ENCODE measurements at regions not wholly inside any gene's neighbourhood (a gene's known extent, or its start where the extent isn't known, plus 50 kb on each side); places are given as distances from the start of the nearest gene placed in this dataset.
A peak's percentile ranks its signal among the peaks of the same experiment; 100 is the strongest.
"Not testable (repeated sequence)": the region's sequence is repeated elsewhere in the genome, so short reads cannot be mapped to it uniquely, and the experiment has no call there.

GRCh38 chr6:26863641-26864040 is 204.1 kb upstream of the ZNF322 start:
- not testable (repeated sequence) for H3K36me3 ChIP-seq (ENCODE audit: control insufficient read depth in 4 of 4, insufficient read depth in 4 of 4, low read length in 4 of 4); H3K9ac ChIP-seq (ENCODE audit: insufficient read depth in 1 of 2, low read length in 2 of 2); ATAC-seq (ENCODE audit: insufficient read depth, low FRiP score); H3K4me1 ChIP-seq (ENCODE audit: control insufficient read depth in 5 of 5, insufficient read depth in 5 of 5, low read length in 5 of 5); H3K4me3 ChIP-seq; H3K27ac ChIP-seq (ENCODE audit: low read depth in 1 of 2, low read length in 1 of 2); H3K27me3 ChIP-seq (ENCODE audit: control insufficient read depth in 3 of 3, insufficient read depth in 3 of 3, low read length in 2 of 3); H3K9me3 ChIP-seq (ENCODE audit: control insufficient read depth in 4 of 4, insufficient read depth in 3 of 4, low read length in 3 of 4); DNase-seq
- 93% methylated on average over 6 of the region's 6 CpGs for WGBS, 2 donors

DNA sequence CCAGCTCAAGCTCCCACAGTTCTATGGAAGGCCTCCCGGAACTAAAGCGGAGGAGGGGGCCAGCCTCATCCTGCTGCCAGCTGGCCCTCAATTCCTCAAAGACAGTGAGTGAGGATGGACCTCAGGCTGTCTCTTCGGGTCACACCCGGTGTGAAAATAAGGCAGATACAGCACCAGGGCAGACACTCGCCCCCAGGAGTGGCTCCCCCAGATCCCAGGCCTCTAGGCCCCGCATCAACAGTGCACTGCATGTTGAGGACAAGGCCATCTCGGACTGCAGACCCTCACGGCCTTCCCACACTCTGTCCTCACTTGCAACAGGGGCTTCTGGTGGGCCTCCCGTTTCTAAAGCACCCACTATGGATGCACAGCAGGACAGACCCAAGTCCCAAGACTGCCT is 239.2 kb upstream of the ZNF322 start:
- not testable (repeated sequence) for H3K4me1 ChIP-seq (ENCODE audit: control insufficient read depth in 5 of 5, insufficient read depth in 5 of 5, low read length in 5 of 5); H3K36me3 ChIP-seq (ENCODE audit: control insufficient read depth in 4 of 4, insufficient read depth in 4 of 4, low read length in 4 of 4); H3K4me3 ChIP-seq; H3K9ac ChIP-seq (ENCODE audit: insufficient read depth in 1 of 2, low read length in 2 of 2); H3K9me3 ChIP-seq (ENCODE audit: control insufficient read depth in 4 of 4, insufficient read depth in 3 of 4, low read length in 3 of 4); H3K27me3 ChIP-seq (ENCODE audit: control insufficient read depth in 3 of 3, insufficient read depth in 3 of 3, low read length in 2 of 3); H3K27ac ChIP-seq (ENCODE audit: low read depth in 1 of 2, low read length in 1 of 2); ATAC-seq (ENCODE audit: insufficient read depth, low FRiP score); DNase-seq
- 93 to 94% methylated on average over 9 of the region's 9 CpGs for WGBS, 2 donors

DNA sequence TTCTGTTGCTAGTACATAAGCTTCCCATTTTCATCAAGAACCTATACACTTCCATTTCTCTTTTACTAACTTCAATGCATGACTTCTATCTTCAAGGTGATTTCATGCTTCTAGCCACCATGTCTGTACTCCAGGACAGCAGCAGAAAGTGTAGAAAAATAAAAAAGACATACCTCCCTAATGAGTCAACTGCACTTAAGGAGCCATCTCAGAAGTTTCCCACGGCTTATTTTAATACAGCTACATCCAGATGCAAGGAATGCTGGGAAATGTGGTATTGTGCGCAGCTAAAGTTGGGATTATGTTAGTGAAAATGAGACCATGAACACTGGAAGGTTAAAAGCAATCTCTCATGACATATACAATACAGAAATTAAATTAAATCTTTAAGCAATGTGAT is 264.7 kb upstream of the ZNF322 start:
- H3K27ac ChIP-seq (ENCODE audit: low read depth in 1 of 2, low read length in 1 of 2), result not testable (repeated sequence)
- WGBS, 2 donors, result 93 to 95% methylated on average over 2 of the region's 2 CpGs

DNA sequence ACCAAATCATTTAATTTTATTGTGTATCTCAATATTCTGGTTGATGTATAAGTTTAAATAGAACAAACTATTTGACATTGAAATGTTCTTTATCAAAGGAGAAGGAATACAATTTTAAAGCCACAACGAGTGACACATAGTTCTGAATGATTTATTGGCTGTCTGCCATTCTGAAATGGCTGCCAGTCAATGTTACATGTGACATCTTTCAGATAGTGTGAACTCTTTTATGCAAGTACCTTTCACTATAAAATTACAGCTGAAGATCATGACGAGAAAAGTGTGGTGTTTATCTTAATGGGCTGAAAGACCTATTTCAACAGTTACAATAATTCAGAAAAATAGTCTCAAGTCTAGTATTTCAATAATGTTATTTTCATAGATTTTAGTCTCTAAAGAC is 268.6 kb upstream of the ZNF322 start:
- not testable (repeated sequence) for H3K4me3 ChIP-seq; H3K9ac ChIP-seq (ENCODE audit: insufficient read depth in 1 of 2, low read length in 2 of 2); H3K36me3 ChIP-seq (ENCODE audit: control insufficient read depth in 4 of 4, insufficient read depth in 4 of 4, low read length in 4 of 4); H3K4me1 ChIP-seq (ENCODE audit: control insufficient read depth in 5 of 5, insufficient read depth in 5 of 5, low read length in 5 of 5); H3K27me3 ChIP-seq (ENCODE audit: control insufficient read depth in 3 of 3, insufficient read depth in 3 of 3, low read length in 2 of 3); H3K9me3 ChIP-seq (ENCODE audit: control insufficient read depth in 4 of 4, insufficient read depth in 3 of 4, low read length in 3 of 4); ATAC-seq (ENCODE audit: insufficient read depth, low FRiP score); H3K27ac ChIP-seq (ENCODE audit: low read depth in 1 of 2, low read length in 1 of 2); DNase-seq
- 69 to 70% methylated on average over 1 of the region's 2 CpGs for WGBS, 2 donors

More for the DNA sequence above, 264.7 kb upstream of the ZNF322 start:
- H3K9me3 ChIP-seq (ENCODE audit: control insufficient read depth in 4 of 4, insufficient read depth in 3 of 4, low read length in 3 of 4); ATAC-seq (ENCODE audit: insufficient read depth, low FRiP score); H3K27me3 ChIP-seq (ENCODE audit: control insufficient read depth in 3 of 3, insufficient read depth in 3 of 3, low read length in 2 of 3); DNase-seq; H3K9ac ChIP-seq (ENCODE audit: insufficient read depth in 1 of 2, low read length in 2 of 2); H3K4me1 ChIP-seq (ENCODE audit: control insufficient read depth in 5 of 5, insufficient read depth in 5 of 5, low read length in 5 of 5); H3K36me3 ChIP-seq (ENCODE audit: control insufficient read depth in 4 of 4, insufficient read depth in 4 of 4, low read length in 4 of 4); H3K4me3 ChIP-seq: not testable (repeated sequence)

- not testable (repeated sequence) for ATAC-seq (ENCODE audit: insufficient read depth, low FRiP score); H3K27ac ChIP-seq (ENCODE audit: low read depth in 1 of 2, low read length in 1 of 2); DNase-seq; H3K36me3 ChIP-seq (ENCODE audit: control insufficient read depth in 4 of 4, insufficient read depth in 4 of 4, low read length in 4 of 4); H3K9ac ChIP-seq (ENCODE audit: insufficient read depth in 1 of 2, low read length in 2 of 2); H3K27me3 ChIP-seq (ENCODE audit: control insufficient read depth in 3 of 3, insufficient read depth in 3 of 3, low read length in 2 of 3); H3K4me1 ChIP-seq (ENCODE audit: control insufficient read depth in 5 of 5, insufficient read depth in 5 of 5, low read length in 5 of 5); H3K9me3 ChIP-seq (ENCODE audit: control insufficient read depth in 4 of 4, insufficient read depth in 3 of 4, low read length in 3 of 4); H3K4me3 ChIP-seq
- 92 to 94% methylated on average over 1 of the region's 1 CpG for WGBS, 2 donors
Measured at GRCh38 chr6:26937258-26937657, 277.7 kb upstream of the ZNF322 start.

GRCh38 chr6:26951211-26951610 is 291.7 kb upstream of the ZNF322 start:
- not testable (repeated sequence) for H3K9ac ChIP-seq (ENCODE audit: insufficient read depth in 1 of 2, low read length in 2 of 2); DNase-seq; H3K27me3 ChIP-seq (ENCODE audit: control insufficient read depth in 3 of 3, insufficient read depth in 3 of 3, low read length in 2 of 3); H3K36me3 ChIP-seq (ENCODE audit: control insufficient read depth in 4 of 4, insufficient read depth in 4 of 4, low read length in 4 of 4); ATAC-seq (ENCODE audit: insufficient read depth, low FRiP score); H3K27ac ChIP-seq (ENCODE audit: low read depth in 1 of 2, low read length in 1 of 2); H3K4me1 ChIP-seq (ENCODE audit: control insufficient read depth in 5 of 5, insufficient read depth in 5 of 5, low read length in 5 of 5); H3K9me3 ChIP-seq (ENCODE audit: control insufficient read depth in 4 of 4, insufficient read depth in 3 of 4, low read length in 3 of 4); H3K4me3 ChIP-seq
- 93 to 94% methylated on average over 3 of the region's 3 CpGs for WGBS, 2 donors

DNA sequence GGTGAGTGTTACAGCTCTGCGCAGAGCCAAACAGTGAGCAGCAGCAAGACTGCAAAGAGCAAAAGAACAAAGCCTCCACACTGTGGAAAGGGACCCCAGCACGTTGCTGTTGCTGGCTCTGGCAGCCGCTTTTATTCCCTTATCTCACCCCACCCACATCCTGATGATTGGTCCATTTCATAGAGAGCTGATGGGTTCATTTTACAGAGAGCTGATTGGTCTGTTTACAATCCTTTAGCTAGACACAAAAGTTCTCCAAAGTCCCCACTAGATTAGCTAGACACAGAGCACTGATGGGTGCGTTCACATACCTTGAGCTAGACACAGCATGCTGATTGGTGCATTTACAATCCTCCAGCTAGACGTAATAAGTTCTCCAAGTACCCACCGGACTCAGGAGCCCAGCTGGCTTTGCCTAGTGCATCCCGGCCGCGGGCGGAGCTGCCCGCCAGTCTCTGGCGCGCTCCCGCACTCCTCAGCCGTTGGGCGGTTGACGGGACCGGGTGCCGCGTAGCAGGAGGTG is 291.4 kb upstream of the PRSS16 start:
- not testable (repeated sequence) for H3K9ac ChIP-seq (ENCODE audit: insufficient read depth in 1 of 2, low read length in 2 of 2); H3K36me3 ChIP-seq (ENCODE audit: control insufficient read depth in 4 of 4, insufficient read depth in 4 of 4, low read length in 4 of 4); H3K4me3 ChIP-seq; H3K27me3 ChIP-seq (ENCODE audit: control insufficient read depth in 3 of 3, insufficient read depth in 3 of 3, low read length in 2 of 3); H3K4me1 ChIP-seq (ENCODE audit: control insufficient read depth in 5 of 5, insufficient read depth in 5 of 5, low read length in 5 of 5); H3K9me3 ChIP-seq (ENCODE audit: control insufficient read depth in 4 of 4, insufficient read depth in 3 of 4, low read length in 3 of 4); ATAC-seq (ENCODE audit: insufficient read depth, low FRiP score)
- DNase-seq, result peak; percentile 54 to 78 (median 71)
- H3K27ac ChIP-seq (ENCODE audit: low read depth in 1 of 2, low read length in 1 of 2), result peak overlapping the region in 1 of 2 donors; percentile 47
- 2 to 14% methylated on average over 4 to 9 of the region's 20 CpGs for WGBS, 2 donors

- H3K4me1 ChIP-seq (ENCODE audit: control insufficient read depth in 5 of 5, insufficient read depth in 5 of 5, low read length in 5 of 5); H3K36me3 ChIP-seq (ENCODE audit: control insufficient read depth in 4 of 4, insufficient read depth in 4 of 4, low read length in 4 of 4); H3K9ac ChIP-seq (ENCODE audit: insufficient read depth in 1 of 2, low read length in 2 of 2); H3K27me3 ChIP-seq (ENCODE audit: control insufficient read depth in 3 of 3, insufficient read depth in 3 of 3, low read length in 2 of 3); H3K9me3 ChIP-seq (ENCODE audit: control insufficient read depth in 4 of 4, insufficient read depth in 3 of 4, low read length in 3 of 4): not testable (repeated sequence)
- WGBS, 2 donors, result 0 to 3% methylated on average over 27 to 49 of the region's 54 CpGs
- ATAC-seq (ENCODE audit: insufficient read depth, low FRiP score) (peak; percentile 66), DNase-seq (peak; percentile 58 to 84 (median 73))
- Histone ChIP-seq H3K4me3 (peak overlapping the region; percentile 24), H3K27ac (ENCODE audit: low read depth in 1 of 2, low read length in 1 of 2) (peak overlapping the region; percentile 70 to 72)
Measured at GRCh38 chr6:26956601-26957184, 290.8 kb upstream of the PRSS16 start.

All from lung (tissue), 9 donors.